22Rv1 (cell line): ENCODE measurements at regions not wholly inside any gene's neighbourhood (a gene's known extent, or its start where the extent isn't known, plus 50 kb on each side); places are given as distances from the start of the nearest gene placed in this dataset.

ENCODE experiments used
- H3K27ac ChIP-seq: fragments of 450-650 bp; 2 replicates; pipeline ENCODE4 v1.5.1; 2017
- ZFX ChIP-seq: fragments of 450-650 bp; IDR thresholded peaks from 2 replicates; pipeline ENCODE4 v1.6.1; 2017; ENCODE audit warnings: antibody characterized with exemption, borderline replicate concordance
- TF ChIP-seq, protein P1 (sequence below): fragments of 450-650 bp; IDR thresholded peaks from 2 replicates; pipeline ENCODE4 v1.5.1; 2017; ENCODE audit warnings: mild to moderate bottlenecking

GRCh38 chr7:115522174-115522573 lies 508.4 kb downstream of the TFEC start:
- no peak for TF ChIP-seq ZFX
- TF ChIP-seq, protein P1, sequence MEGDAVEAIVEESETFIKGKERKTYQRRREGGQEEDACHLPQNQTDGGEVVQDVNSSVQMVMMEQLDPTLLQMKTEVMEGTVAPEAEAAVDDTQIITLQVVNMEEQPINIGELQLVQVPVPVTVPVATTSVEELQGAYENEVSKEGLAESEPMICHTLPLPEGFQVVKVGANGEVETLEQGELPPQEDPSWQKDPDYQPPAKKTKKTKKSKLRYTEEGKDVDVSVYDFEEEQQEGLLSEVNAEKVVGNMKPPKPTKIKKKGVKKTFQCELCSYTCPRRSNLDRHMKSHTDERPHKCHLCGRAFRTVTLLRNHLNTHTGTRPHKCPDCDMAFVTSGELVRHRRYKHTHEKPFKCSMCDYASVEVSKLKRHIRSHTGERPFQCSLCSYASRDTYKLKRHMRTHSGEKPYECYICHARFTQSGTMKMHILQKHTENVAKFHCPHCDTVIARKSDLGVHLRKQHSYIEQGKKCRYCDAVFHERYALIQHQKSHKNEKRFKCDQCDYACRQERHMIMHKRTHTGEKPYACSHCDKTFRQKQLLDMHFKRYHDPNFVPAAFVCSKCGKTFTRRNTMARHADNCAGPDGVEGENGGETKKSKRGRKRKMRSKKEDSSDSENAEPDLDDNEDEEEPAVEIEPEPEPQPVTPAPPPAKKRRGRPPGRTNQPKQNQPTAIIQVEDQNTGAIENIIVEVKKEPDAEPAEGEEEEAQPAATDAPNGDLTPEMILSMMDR: no peak
- H3K27ac ChIP-seq: no peak overlapping the region

GRCh38 chr7:115516341-115516740 lies 514.2 kb downstream of the TFEC start:
- TF ChIP-seq ZFX: no peak
- TF ChIP-seq, protein P1: no peak
- no peak overlapping the region for H3K27ac ChIP-seq

DNA sequence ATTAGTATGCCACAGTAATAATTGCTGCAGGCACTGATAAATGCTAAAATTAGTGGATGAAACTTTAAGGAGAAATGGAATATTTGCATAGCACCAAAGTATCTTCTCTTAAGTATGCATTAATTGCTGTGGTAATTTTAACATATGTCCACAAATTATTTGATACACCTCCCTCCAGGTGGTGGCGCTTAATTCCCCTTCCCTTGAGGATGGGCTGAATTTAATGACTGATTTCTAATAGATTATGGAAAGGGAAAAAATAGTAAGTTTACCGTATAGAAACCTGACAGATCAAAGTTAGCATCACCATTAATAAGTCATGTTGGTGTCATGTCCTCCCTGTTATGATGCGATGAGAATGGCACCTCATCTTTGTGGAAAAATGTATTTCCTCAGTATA lies 519.2 kb downstream of the TFEC start:
- TF ChIP-seq, protein P1: peak; percentile 34
- TF ChIP-seq ZFX: no peak
- no peak overlapping the region for H3K27ac ChIP-seq

GRCh38 chr7:115505136-115505535 lies 525.4 kb downstream of the TFEC start:
- no peak overlapping the region for H3K27ac ChIP-seq
- TF ChIP-seq, protein P1: no peak
- TF ChIP-seq ZFX: no peak

DNA sequence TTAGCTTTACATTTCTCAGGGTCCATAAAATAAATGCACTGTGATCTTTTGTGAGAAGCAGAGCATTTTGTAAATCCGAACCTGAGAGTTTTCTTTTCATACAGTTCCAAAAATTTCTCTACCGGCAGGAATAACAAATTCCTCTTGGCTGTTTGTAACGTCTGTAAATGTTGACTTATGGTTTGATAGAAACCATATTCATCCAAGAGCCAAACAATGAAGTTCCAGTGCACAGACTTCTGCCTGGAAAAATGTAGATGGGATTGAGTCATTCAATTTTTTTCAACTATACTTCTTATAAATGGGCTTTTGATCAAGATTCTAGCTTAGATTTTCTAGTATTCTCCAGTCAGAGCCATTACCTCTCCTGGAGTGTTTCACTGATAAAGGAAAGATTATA lies 530.6 kb downstream of the TFEC start:
- no peak for TF ChIP-seq ZFX
- TF ChIP-seq, protein P1: no peak
- no peak overlapping the region for H3K27ac ChIP-seq

DNA sequence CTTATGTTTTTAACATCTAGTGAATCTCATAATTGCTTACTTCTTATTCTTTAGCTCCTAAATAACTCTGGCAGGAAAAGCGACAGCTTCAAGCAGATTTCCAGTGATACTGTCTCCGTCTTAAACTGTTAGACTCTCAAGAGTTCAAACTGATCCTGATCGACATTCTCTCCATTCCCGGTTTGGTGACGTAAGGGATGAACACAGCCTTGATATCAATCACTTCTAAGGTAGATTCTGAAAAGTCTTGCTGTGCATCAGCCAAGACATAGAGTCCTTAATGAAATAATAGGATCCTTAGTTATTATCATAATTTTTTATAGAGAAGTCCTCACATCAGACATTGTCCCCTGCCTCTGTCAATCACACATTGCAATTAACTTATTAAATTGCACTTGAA lies 534.6 kb downstream of the TFEC start:
- TF ChIP-seq, protein P1: no peak
- no peak for TF ChIP-seq ZFX

GRCh38 chr7:115494529-115495147 lies 535.9 kb downstream of the TFEC start:
- TF ChIP-seq ZFX: no peak
- TF ChIP-seq, protein P1: no peak
- no peak overlapping the region for H3K27ac ChIP-seq

More for the DNA sequence above, 534.6 kb downstream of the TFEC start:
- H3K27ac ChIP-seq: no peak overlapping the region
